ENCODE measurements at regions not wholly inside any gene's neighbourhood (a gene's known extent, or its start where the extent isn't known, plus 50 kb on each side); places are given as distances from the start of the nearest gene placed in this dataset.

DNA sequence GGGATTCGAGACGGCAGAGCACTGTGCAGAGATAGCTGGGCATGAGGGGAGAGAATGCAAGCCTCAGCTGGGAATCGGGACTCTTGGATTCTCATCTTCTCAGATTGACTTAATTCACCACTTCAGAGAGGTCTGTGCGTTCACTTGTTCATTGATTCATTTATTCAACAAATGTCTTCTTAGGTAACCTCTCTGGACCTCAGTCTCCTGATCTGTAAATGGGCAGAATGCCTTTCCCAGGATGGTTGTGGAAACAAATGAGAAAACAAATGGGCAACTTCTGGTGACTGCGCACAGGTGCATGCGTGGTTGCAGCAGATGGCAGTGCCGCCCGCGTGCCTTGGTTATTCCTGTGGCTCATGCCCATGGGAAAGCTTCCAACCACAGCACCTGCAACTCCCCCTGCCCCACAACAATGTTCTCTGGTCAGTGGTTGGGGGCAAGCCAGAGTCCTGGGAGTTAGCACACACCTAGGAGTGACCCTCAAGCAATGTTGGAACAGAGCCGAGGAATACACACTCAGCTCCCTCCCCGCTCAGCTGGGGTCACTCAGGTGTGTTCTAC lies 110.1 kb upstream of the RUNX3 start:
- TF ChIP-seq, protein P1, sequence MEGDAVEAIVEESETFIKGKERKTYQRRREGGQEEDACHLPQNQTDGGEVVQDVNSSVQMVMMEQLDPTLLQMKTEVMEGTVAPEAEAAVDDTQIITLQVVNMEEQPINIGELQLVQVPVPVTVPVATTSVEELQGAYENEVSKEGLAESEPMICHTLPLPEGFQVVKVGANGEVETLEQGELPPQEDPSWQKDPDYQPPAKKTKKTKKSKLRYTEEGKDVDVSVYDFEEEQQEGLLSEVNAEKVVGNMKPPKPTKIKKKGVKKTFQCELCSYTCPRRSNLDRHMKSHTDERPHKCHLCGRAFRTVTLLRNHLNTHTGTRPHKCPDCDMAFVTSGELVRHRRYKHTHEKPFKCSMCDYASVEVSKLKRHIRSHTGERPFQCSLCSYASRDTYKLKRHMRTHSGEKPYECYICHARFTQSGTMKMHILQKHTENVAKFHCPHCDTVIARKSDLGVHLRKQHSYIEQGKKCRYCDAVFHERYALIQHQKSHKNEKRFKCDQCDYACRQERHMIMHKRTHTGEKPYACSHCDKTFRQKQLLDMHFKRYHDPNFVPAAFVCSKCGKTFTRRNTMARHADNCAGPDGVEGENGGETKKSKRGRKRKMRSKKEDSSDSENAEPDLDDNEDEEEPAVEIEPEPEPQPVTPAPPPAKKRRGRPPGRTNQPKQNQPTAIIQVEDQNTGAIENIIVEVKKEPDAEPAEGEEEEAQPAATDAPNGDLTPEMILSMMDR (IDR thresholded peaks at IDR 0.05; ENCODE audit: low read length): no peak
- no peak for TF ChIP-seq EZH2 (optimal IDR thresholded peaks at IDR 0.05; ENCODE audit: low read depth, low read length)

Measured in MM.1S (cell line).